IMR-90 (cell line): ENCODE measurements at regions not wholly inside any gene's neighbourhood (a gene's known extent, or its start where the extent isn't known, plus 50 kb on each side); places are given as distances from the start of the nearest gene placed in this dataset.

ENCODE experiments used
- ATAC-seq: fragments of 200-7000 bp; cut with Tn5 transposase; 2 replicates; pipeline ENCODE4 v1.9.1; 2020; ENCODE audit warnings: low read depth, mild to moderate bottlenecking, moderate library complexity
- BruUV-seq: library from RNA; stranded (reverse); fragments of 400-500 nt; replicated peaks from 2 replicates; lab custom pipeline; 2021; lab: Mats Ljungman, UMichigan
- CTCF ChIA-PET: fragments of 300-600 bp; formaldehyde crosslinking; extraction: SDS; loops from one replicate; lab custom pipeline; 2021; ENCODE audit warnings: antibody characterized with exemption; lab: Yijun Ruan, JAX
- POLR2A ChIA-PET: fragments of 300-600 bp; sonication (Branson Sonifier 250); formaldehyde crosslinking; loops from one replicate; lab custom pipeline; 2022; ENCODE audit warnings: antibody characterized with exemption; ENCODE audit not compliant: unreplicated experiment; lab: Charles Lee
- DNase-seq: peaks from one replicate; pipeline ENCODE4 v3.0.0; 2013
- H2AFZ ChIP-seq: replicated peaks from 2 replicates; pipeline ENCODE3; 2013; ENCODE audit warnings: low read length, mild to moderate bottlenecking; ENCODE audit not compliant: poor library complexity
- H2AK5ac ChIP-seq: 2 replicates; pipeline ENCODE4 v1.6.1; 2013; ENCODE audit warnings: low read depth, low read length, inconsistent platforms
- H2AK9ac ChIP-seq: replicated peaks from 2 replicates; pipeline ENCODE3; 2013; ENCODE audit warnings: mild to moderate bottlenecking, low read depth, low read length, moderate library complexity; ENCODE audit not compliant: poor library complexity
- H2BK120ac ChIP-seq: 2 replicates; pipeline ENCODE4 v1.6.1; 2013; ENCODE audit warnings: low read depth, low read length, inconsistent platforms
- H2BK15ac ChIP-seq: 3 replicates; pipeline ENCODE4 v1.6.1; 2013; ENCODE audit warnings: low read depth, low read length, inconsistent platforms
- H2BK20ac ChIP-seq: 2 replicates; pipeline ENCODE4 v1.6.1; 2013; ENCODE audit warnings: low read depth, mild to moderate bottlenecking, inconsistent platforms, low read length, moderate library complexity
- H2BK5ac ChIP-seq: 2 replicates; pipeline ENCODE4 v1.6.1; 2013; ENCODE audit warnings: mild to moderate bottlenecking, low read depth, low read length, inconsistent platforms; ENCODE audit not compliant: poor library complexity, severe bottlenecking
- H3K14ac ChIP-seq: replicated peaks from 2 replicates; pipeline ENCODE4 v1.6.1; 2013; ENCODE audit warnings: low read depth, low read length, inconsistent platforms
- H3K18ac ChIP-seq: 2 replicates; pipeline ENCODE4 v1.6.1; 2013; ENCODE audit warnings: low read depth, low read length, control low read depth
- H3K23ac ChIP-seq: 2 replicates; pipeline ENCODE4 v1.6.1; 2013; ENCODE audit warnings: low read depth, low read length, inconsistent platforms
- H3K27ac ChIP-seq: 2 replicates; pipeline ENCODE4 v1.5.1; 2013; ENCODE audit warnings: mild to moderate bottlenecking, control low read depth, low read length; ENCODE audit not compliant: insufficient read depth
- H3K27me3 ChIP-seq: 2 replicates; pipeline ENCODE4 v1.6.1; 2013; ENCODE audit warnings: low read length; ENCODE audit not compliant: control insufficient read depth, insufficient read depth
- H3K36me3 ChIP-seq: 2 replicates; pipeline ENCODE4 v1.6.1; 2013; ENCODE audit warnings: low read length, mixed read lengths; ENCODE audit not compliant: control insufficient read depth, insufficient read depth
- H3K4ac ChIP-seq: 2 replicates; pipeline ENCODE4 v1.6.1; 2013; ENCODE audit warnings: low read depth, low read length, inconsistent platforms
- H3K4me1 ChIP-seq: 2 replicates; pipeline ENCODE4 v1.6.1; 2013; ENCODE audit warnings: low read length, mixed read lengths; ENCODE audit not compliant: control insufficient read depth, insufficient read depth
- H3K4me2 ChIP-seq: 2 replicates; pipeline ENCODE4 v1.6.1; 2013; ENCODE audit warnings: low read depth, mild to moderate bottlenecking, control low read depth, low read length, moderate library complexity
- H3K4me3 ChIP-seq: 2 replicates; pipeline ENCODE4 v1.5.1; 2013; ENCODE audit warnings: low read depth, mild to moderate bottlenecking, control low read depth, low read length, moderate library complexity; ENCODE audit not compliant: insufficient read depth
- H3K56ac ChIP-seq: 2 replicates; pipeline ENCODE4 v1.6.1; 2013; ENCODE audit warnings: low read length, inconsistent platforms; ENCODE audit not compliant: insufficient read depth; ENCODE audit errors: extremely low read depth
- H3K79me1 ChIP-seq, 2 experiments: 2 replicates each; pipeline ENCODE4 v1.6.1; 2013; ENCODE audit warnings: low read length in 2 of 2, inconsistent platforms in 1 of 2, low read depth in 1 of 2
- H3K9ac ChIP-seq: 2 replicates; pipeline ENCODE4 v1.6.1; 2013; ENCODE audit warnings: low read depth, low read length, control low read depth
- H3K9me1 ChIP-seq: 2 replicates; pipeline ENCODE4 v1.6.1; 2013; ENCODE audit warnings: low read length, inconsistent platforms; ENCODE audit not compliant: insufficient read depth
- H3K9me3 ChIP-seq: 2 replicates; pipeline ENCODE4 v1.6.1; 2013; ENCODE audit warnings: low read length; ENCODE audit not compliant: control insufficient read depth, insufficient read depth
- H4K20me1 ChIP-seq: 2 replicates; pipeline ENCODE4 v1.6.1; 2013; ENCODE audit warnings: low read length, inconsistent platforms; ENCODE audit not compliant: insufficient read depth
- H4K5ac ChIP-seq: 2 replicates; pipeline ENCODE4 v1.6.1; 2013; ENCODE audit warnings: mild to moderate bottlenecking, low read depth, low read length, control low read depth
- H4K8ac ChIP-seq, 2 experiments: 2 replicates each; pipeline ENCODE4 v1.6.1; 2013; ENCODE audit warnings: low read depth in 2 of 2, low read length in 2 of 2, control low read depth in 1 of 2, inconsistent platforms in 1 of 2
- H4K91ac ChIP-seq: 2 replicates; pipeline ENCODE4 v1.6.1; 2013; ENCODE audit warnings: low read depth, low read length, inconsistent platforms; ENCODE audit not compliant: insufficient read depth
- BHLHE40 ChIP-seq: fragments of 150-350 bp; IDR thresholded peaks from 2 replicates; pipeline ENCODE4 v1.6.1; 2016; ENCODE audit warnings: mild to moderate bottlenecking, low read depth, low read length
- CEBPB ChIP-seq: IDR thresholded peaks from 2 replicates; pipeline ENCODE4 v1.6.1; 2012; ENCODE audit warnings: low read depth, low read length, improper control_type of control experiment
- FOS ChIP-seq: fragments of 150-350 bp; IDR thresholded peaks from 2 replicates; pipeline ENCODE4 v1.6.1; 2016; ENCODE audit warnings: low read depth, low read length
- MAFK ChIP-seq: IDR thresholded peaks from 2 replicates; pipeline ENCODE4 v1.6.1; 2012; ENCODE audit warnings: low read depth, low read length, improper control_type of control experiment
- MAZ ChIP-seq: IDR thresholded peaks from 2 replicates; pipeline ENCODE4 v1.6.1; 2012; ENCODE audit warnings: low read depth, mild to moderate bottlenecking, low read length, improper control_type of control experiment, moderate library complexity, borderline replicate concordance
- MXI1 ChIP-seq: IDR thresholded peaks from 2 replicates; pipeline ENCODE4 v1.6.1; 2012; ENCODE audit warnings: low read depth, mild to moderate bottlenecking, low read length, moderate library complexity, borderline replicate concordance
- NFE2L2 ChIP-seq: fragments of 150-350 bp; IDR thresholded peaks from 2 replicates; pipeline ENCODE4 v1.6.1; 2016; ENCODE audit warnings: low read depth, mild to moderate bottlenecking, low read length
- RAD21 ChIP-seq: IDR thresholded peaks from 2 replicates; pipeline ENCODE4 v1.6.1; 2012; ENCODE audit warnings: low read length, improper control_type of control experiment
- RCOR1 ChIP-seq: IDR thresholded peaks from 2 replicates; pipeline ENCODE4 v1.6.1; 2012; ENCODE audit warnings: mild to moderate bottlenecking, low read length, improper control_type of control experiment; ENCODE audit not compliant: insufficient replicate concordance
- SMC3 ChIP-seq: fragments of 150-350 bp; IDR thresholded peaks from 2 replicates; pipeline ENCODE4 v1.6.1; 2016; ENCODE audit warnings: low read depth, mild to moderate bottlenecking, antibody characterized with exemption, low read length, moderate library complexity
- dilution Hi-C: fragments of 300-500 bp; cut with HindIII; formaldehyde crosslinking; loops from one replicate; pipeline ENCODE4 v1.14.3; 2018; ENCODE audit warnings: low sequenced_read_pairs; ENCODE audit not compliant: unreplicated experiment
- in situ Hi-C: fragments of 300-500 bp; cut with MboI; formaldehyde crosslinking; loops from 3 replicates; pipeline ENCODE4 v1.14.3; 2019; ENCODE audit warnings: low sequenced_read_pairs, inconsistent platforms, mixed read lengths
- intact Hi-C: fragments of 100-400 bp; cut with micrococcal nuclease; formaldehyde crosslinking; loops from 2 replicates; pipeline ENCODE4 v1.10.0; 2022
- TF ChIP-seq, protein P1 (sequence below): fragments of 150-350 bp; IDR thresholded peaks from 2 replicates; pipeline ENCODE4 v1.6.1; 2017; ENCODE audit warnings: mild to moderate bottlenecking, antibody characterized with exemption, low read length, low read depth
- TF ChIP-seq, protein P2 (sequence below): fragments of 150-350 bp; IDR thresholded peaks from 2 replicates; pipeline ENCODE4 v1.6.1; 2016; ENCODE audit warnings: low read depth, mild to moderate bottlenecking, low read length, moderate library complexity, borderline replicate concordance

DNA sequence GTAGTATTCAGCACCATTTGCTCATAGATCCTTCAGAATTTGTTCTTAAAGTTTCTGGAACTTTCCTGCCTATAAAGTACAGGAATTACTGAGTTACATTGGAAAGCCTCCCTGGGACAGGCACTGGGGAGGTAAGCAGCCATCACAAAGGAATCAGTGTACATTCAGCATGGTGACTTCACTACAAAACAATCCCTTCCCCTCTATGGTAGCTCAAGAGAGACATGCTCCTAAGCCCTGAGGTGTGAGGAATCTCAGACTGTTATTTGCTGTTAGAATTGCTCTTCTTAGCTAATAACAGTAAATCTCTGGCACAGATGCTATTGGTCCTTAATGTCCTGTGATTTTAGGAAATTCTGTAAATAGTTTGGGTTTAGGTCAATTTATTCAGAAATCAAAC, 1898.0 kb upstream of the PCDH7 start:
- in situ Hi-C loops (no loop called here), dilution Hi-C loops (no loop called here), intact Hi-C loops (no loop called here)
- Histone ChIP-seq H3K23ac (no peak overlapping the region), H3K27me3 (no peaks in the 10 kb centered on the region), H4K8ac (no peak overlapping the region), H2AK5ac (no peak overlapping the region), H2BK5ac (no peak overlapping the region), H4K20me1 (no peaks in the 10 kb centered on the region), H4K5ac (no peak overlapping the region), H3K27ac (no peak overlapping the region), H3K56ac (no peak overlapping the region), H3K79me1 (no peaks in the 10 kb centered on the region), H3K4ac (no peak overlapping the region), H3K14ac (no peak overlapping the region), H2BK15ac (no peak overlapping the region), H3K18ac (no peak overlapping the region), H2AK9ac (no peak overlapping the region), H3K9me3 (no peaks in the 10 kb centered on the region), H3K4me3 (no peak overlapping the region), H2BK20ac (no peak overlapping the region), H2BK120ac (no peak overlapping the region), H3K4me1 (no peaks in the 10 kb centered on the region), H4K91ac (no peak overlapping the region), H3K4me2 (no peak overlapping the region), H2AFZ (no peak overlapping the region), H3K9me1 (no peaks in the 10 kb centered on the region), H3K9ac (no peak overlapping the region), H3K36me3 (no peaks in the 10 kb centered on the region)
- POLR2A ChIA-PET = interaction anchor here (0.6 kb wide), 1 partner anchor 78 kb away, joined by 6 read pairs; no protein-coding TSS in a partner anchor
- TF ChIP-seq, protein P1, sequence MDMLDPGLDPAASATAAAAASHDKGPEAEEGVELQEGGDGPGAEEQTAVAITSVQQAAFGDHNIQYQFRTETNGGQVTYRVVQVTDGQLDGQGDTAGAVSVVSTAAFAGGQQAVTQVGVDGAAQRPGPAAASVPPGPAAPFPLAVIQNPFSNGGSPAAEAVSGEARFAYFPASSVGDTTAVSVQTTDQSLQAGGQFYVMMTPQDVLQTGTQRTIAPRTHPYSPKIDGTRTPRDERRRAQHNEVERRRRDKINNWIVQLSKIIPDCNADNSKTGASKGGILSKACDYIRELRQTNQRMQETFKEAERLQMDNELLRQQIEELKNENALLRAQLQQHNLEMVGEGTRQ = no peak
- TF ChIP-seq MAZ (no peak), RAD21 (no peak), CEBPB (no peak), BHLHE40 (no peak), RCOR1 (no peak), NFE2L2 (no peak), FOS (no peak), SMC3 (no peak), MAFK (no peak), MXI1 (no peak)
- TF ChIP-seq, protein P2, sequence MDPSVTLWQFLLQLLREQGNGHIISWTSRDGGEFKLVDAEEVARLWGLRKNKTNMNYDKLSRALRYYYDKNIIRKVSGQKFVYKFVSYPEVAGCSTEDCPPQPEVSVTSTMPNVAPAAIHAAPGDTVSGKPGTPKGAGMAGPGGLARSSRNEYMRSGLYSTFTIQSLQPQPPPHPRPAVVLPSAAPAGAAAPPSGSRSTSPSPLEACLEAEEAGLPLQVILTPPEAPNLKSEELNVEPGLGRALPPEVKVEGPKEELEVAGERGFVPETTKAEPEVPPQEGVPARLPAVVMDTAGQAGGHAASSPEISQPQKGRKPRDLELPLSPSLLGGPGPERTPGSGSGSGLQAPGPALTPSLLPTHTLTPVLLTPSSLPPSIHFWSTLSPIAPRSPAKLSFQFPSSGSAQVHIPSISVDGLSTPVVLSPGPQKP = no peak
- ATAC-seq = no peak
- DNase-seq = peak; percentile 19
- no TSS peak for BruUV-seq
- CTCF ChIA-PET = no interaction called here
